NCI-H82 (cell line): ENCODE measurements at regions not wholly inside any gene's neighbourhood (a gene's known extent, or its start where the extent isn't known, plus 50 kb on each side); places are given as distances from the start of the nearest gene placed in this dataset.
A peak's percentile ranks its signal among the peaks of the same experiment; 100 is the strongest.
"Not testable (repeated sequence)": the region's sequence is repeated elsewhere in the genome, so short reads cannot be mapped to it uniquely, and the experiment has no call there.

Experiments used
- DNase-seq: peaks from one replicate; lab custom pipeline; 2025; lab: John Stamatoyannopoulos, UW

GRCh38 chr17:31621566-31621965 is 230.1 kb downstream of the RAB11FIP4 start:
- DNase-seq, result no peak

- not testable (repeated sequence) for DNase-seq
These were observed 219.6 kb downstream of the RAB11FIP4 start for GRCh38 chr17:31611053-31611452.

GRCh38 chr17:31609996-31610910 is 218.8 kb downstream of the RAB11FIP4 start:
- DNase-seq, result no peak

- no peak for DNase-seq
These were observed 217.9 kb downstream of the RAB11FIP4 start for GRCh38 chr17:31609331-31609730.

- no peak for DNase-seq
These were observed 217.3 kb downstream of the RAB11FIP4 start for GRCh38 chr17:31608659-31609254.

- no peak for DNase-seq
These were observed 214.3 kb downstream of the RAB11FIP4 start for GRCh38 chr17:31605761-31606160.

GRCh38 chr17:31604936-31605335 is 213.5 kb downstream of the RAB11FIP4 start:
- no peak for DNase-seq

- not testable (repeated sequence) for DNase-seq
These were observed 208.7 kb downstream of the RAB11FIP4 start for GRCh38 chr17:31600144-31600543.

GRCh38 chr17:31598921-31599571 is 207.6 kb downstream of the RAB11FIP4 start:
- no peak for DNase-seq

- no peak for DNase-seq
These were observed 206.9 kb downstream of the RAB11FIP4 start for GRCh38 chr17:31598399-31598782.

- no peak for DNase-seq
These were observed 206.3 kb downstream of the RAB11FIP4 start for GRCh38 chr17:31597646-31598398.

GRCh38 chr17:31596382-31597323 is 205.2 kb downstream of the RAB11FIP4 start:
- peak; percentile 46 for DNase-seq

GRCh38 chr17:31595666-31596381 is 204.3 kb downstream of the RAB11FIP4 start:
- no peak for DNase-seq

GRCh38 chr17:31595076-31595475 is 203.6 kb downstream of the RAB11FIP4 start:
- DNase-seq, result no peak

GRCh38 chr17:31594416-31594815 is 202.9 kb downstream of the RAB11FIP4 start:
- DNase-seq, result no peak

- peak; percentile 30 for DNase-seq
These were observed 202.3 kb downstream of the RAB11FIP4 start for GRCh38 chr17:31593806-31594205.

GRCh38 chr17:31591924-31592323 is 200.4 kb downstream of the RAB11FIP4 start:
- no peak for DNase-seq

- DNase-seq, result no peak
These were observed 197.0 kb downstream of the RAB11FIP4 start for GRCh38 chr17:31588512-31588911.

- DNase-seq, result no peak
These were observed 196.6 kb downstream of the RAB11FIP4 start for GRCh38 chr17:31588034-31588433.
